ENCODE measurements at regions not wholly inside any gene's neighbourhood (a gene's known extent, or its start where the extent isn't known, plus 50 kb on each side); places are given as distances from the start of the nearest gene placed in this dataset.

GRCh38 chr13:74795526-74795925 lies 661.3 kb upstream of the KLF12 start (continued):
- TF ChIP-seq, protein P1, sequence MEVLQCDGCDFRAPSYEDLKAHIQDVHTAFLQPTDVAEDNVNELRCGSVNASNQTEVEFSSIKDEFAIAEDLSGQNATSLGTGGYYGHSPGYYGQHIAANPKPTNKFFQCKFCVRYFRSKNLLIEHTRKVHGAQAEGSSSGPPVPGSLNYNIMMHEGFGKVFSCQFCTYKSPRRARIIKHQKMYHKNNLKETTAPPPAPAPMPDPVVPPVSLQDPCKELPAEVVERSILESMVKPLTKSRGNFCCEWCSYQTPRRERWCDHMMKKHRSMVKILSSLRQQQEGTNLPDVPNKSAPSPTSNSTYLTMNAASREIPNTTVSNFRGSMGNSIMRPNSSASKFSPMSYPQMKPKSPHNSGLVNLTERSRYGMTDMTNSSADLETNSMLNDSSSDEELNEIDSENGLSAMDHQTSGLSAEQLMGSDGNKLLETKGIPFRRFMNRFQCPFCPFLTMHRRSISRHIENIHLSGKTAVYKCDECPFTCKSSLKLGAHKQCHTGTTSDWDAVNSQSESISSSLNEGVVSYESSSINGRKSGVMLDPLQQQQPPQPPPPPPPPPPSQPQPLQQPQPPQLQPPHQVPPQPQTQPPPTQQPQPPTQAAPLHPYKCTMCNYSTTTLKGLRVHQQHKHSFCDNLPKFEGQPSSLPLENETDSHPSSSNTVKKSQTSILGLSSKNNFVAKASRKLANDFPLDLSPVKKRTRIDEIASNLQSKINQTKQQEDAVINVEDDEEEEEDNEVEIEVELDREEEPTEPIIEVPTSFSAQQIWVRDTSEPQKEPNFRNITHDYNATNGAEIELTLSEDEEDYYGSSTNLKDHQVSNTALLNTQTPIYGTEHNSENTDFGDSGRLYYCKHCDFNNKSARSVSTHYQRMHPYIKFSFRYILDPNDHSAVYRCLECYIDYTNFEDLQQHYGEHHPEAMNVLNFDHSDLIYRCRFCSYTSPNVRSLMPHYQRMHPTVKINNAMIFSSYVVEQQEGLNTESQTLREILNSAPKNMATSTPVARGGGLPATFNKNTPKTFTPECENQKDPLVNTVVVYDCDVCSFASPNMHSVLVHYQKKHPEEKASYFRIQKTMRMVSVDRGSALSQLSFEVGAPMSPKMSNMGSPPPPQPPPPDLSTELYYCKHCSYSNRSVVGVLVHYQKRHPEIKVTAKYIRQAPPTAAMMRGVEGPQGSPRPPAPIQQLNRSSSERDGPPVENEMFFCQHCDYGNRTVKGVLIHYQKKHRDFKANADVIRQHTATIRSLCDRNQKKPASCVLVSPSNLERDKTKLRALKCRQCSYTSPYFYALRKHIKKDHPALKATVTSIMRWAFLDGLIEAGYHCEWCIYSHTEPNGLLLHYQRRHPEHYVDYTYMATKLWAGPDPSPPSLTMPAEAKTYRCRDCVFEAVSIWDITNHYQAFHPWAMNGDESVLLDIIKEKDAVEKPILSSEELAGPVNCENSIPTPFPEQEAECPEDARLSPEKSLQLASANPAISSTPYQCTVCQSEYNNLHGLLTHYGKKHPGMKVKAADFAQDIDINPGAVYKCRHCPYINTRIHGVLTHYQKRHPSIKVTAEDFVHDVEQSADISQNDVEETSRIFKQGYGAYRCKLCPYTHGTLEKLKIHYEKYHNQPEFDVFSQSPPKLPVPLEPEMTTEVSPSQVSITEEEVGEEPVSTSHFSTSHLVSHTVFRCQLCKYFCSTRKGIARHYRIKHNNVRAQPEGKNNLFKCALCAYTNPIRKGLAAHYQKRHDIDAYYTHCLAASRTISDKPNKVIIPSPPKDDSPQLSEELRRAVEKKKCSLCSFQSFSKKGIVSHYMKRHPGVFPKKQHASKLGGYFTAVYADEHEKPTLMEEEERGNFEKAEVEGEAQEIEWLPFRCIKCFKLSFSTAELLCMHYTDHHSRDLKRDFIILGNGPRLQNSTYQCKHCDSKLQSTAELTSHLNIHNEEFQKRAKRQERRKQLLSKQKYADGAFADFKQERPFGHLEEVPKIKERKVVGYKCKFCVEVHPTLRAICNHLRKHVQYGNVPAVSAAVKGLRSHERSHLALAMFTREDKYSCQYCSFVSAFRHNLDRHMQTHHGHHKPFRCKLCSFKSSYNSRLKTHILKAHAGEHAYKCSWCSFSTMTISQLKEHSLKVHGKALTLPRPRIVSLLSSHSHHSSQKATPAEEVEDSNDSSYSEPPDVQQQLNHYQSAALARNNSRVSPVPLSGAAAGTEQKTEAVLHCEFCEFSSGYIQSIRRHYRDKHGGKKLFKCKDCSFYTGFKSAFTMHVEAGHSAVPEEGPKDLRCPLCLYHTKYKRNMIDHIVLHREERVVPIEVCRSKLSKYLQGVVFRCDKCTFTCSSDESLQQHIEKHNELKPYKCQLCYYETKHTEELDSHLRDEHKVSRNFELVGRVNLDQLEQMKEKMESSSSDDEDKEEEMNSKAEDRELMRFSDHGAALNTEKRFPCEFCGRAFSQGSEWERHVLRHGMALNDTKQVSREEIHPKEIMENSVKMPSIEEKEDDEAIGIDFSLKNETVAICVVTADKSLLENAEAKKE (CRISPR knock-in tag; IDR thresholded peaks at IDR 0.05), result no peak
- TF ChIP-seq EZH2phosphoT487 (IDR thresholded peaks at IDR 0.05; ENCODE audit: unreplicated experiment), result no peak
- no peak for TF ChIP-seq CTCF (conservative IDR thresholded peaks at IDR 0.05; ENCODE audit: low read depth in 2 of 2)
- TF ChIP-seq ZNF114 (CRISPR knock-in tag; IDR thresholded peaks at IDR 0.05), result no peak
- TF ChIP-seq STAT1 (IDR thresholded peaks at IDR 0.05; ENCODE audit: unreplicated experiment), result no peak

DNA sequence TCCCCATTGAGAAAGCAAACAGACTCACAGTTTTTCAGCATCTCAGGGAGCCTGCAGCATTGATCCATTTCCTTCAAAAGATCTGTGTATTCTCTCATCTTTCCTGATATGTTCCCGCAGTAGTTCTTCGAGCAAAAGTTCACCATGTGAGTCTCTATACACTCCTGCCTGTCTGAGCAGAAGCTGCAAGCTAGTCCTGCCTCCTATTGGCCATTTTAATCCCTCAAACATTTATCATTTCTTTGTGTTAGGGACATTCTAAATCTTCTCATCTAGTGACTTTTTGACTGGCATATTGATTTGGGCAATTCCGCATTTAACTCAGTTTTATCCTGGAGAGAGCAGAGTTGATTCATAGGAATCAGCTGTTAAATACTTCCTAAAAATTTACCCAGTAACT lies 660.4 kb upstream of the KLF12 start:
- Histone ChIP-seq H4K20me1 (replicated peaks; ENCODE audit: insufficient read depth) (no peaks in the 10 kb centered on the region), H3K4me3 (no peak overlapping the region), H2AFZ (no peak overlapping the region), H3K79me2 (replicated peaks; ENCODE audit: insufficient read depth) (no peaks in the 10 kb centered on the region), H3K27me3 (ENCODE audit: insufficient read depth) (no peaks in the 10 kb centered on the region), H3K4me1 (ENCODE audit: insufficient read depth) (no peaks in the 10 kb centered on the region), H3K27ac (ENCODE audit: low read depth) (no peak overlapping the region), H3K4me2 (no peak overlapping the region), H3F3A (replicated peaks; ENCODE audit: low read depth) (no peaks in the 10 kb centered on the region), H3K9me2 (ENCODE audit: insufficient read depth) (0 out of 2 replicates have a peak, but pooled peaks cover 5% of the 10 kb centered on the region), H3K36me3 (ENCODE audit: insufficient read depth) (no peaks in the 10 kb centered on the region; the same call in 1 of the 2 replicates)
- Mint-ChIP-seq H3K36me3 (ENCODE audit: low read depth) (no peaks in the 10 kb centered on the region), H3K27ac (no peak overlapping the region), H3K4me3 (no peak overlapping the region), H3K9me3 (no peaks in the 10 kb centered on the region; the same call in 2 of the 3 replicates), H3K4me1 (no peaks in the 10 kb centered on the region), H3K27me3 (ENCODE audit: insufficient read depth, low read depth, poor library complexity) (peaks cover 4% of the 10 kb centered on the region)
- DNase-seq (ENCODE audit: low spot score) (peak; percentile 16), ATAC-seq (no peak; the same call in 2 of the 3 replicates)
- TF ChIP-seq CTCF (conservative IDR thresholded peaks at IDR 0.05; ENCODE audit: low read depth in 2 of 2), result peak; percentile 45 to 62; a peak in 3 of 4 replicates
- TF ChIP-seq EZH2 (IDR thresholded peaks at IDR 0.05; ENCODE audit: low read depth, unreplicated experiment), result no peak
